HAP-1 (cell line): ENCODE measurements at regions not wholly inside any gene's neighbourhood (a gene's known extent, or its start where the extent isn't known, plus 50 kb on each side); places are given as distances from the start of the nearest gene placed in this dataset.
"Not testable (repeated sequence)": the region's sequence is repeated elsewhere in the genome, so short reads cannot be mapped to it uniquely, and the experiment has no call there.

Experiments used
- DNase-seq, 2 experiments: peaks; one replicate each; pipeline ENCODE4 v3.0.0-alpha.2; 2016 to 2020; ENCODE audit warnings: low spot score in 2 of 2
- H3K27me3 ChIP-seq: fragments of 250-450 bp; sonication (Bioruptor Pico); 2 replicates; pipeline ENCODE4 v1.5.1; 2020; ENCODE audit warnings: low read depth, mild to moderate bottlenecking, moderate library complexity
- H3K36me3 ChIP-seq: fragments of 250-450 bp; sonication (Bioruptor Pico); replicated peaks from 2 replicates; pipeline ENCODE4 v1.5.1; 2020; ENCODE audit warnings: mild to moderate bottlenecking
- H3K4me1 ChIP-seq: fragments of 250-450 bp; sonication (Bioruptor Pico); 2 replicates; pipeline ENCODE4 v1.5.1; 2020; ENCODE audit warnings: mild to moderate bottlenecking
- H3K4me3 ChIP-seq: fragments of 250-450 bp; sonication (Bioruptor Pico); 2 replicates; pipeline ENCODE4 v1.5.1; 2020; ENCODE audit warnings: mild to moderate bottlenecking, moderate library complexity
- H3K9me3 ChIP-seq: fragments of 250-450 bp; sonication (Bioruptor Pico); 2 replicates; pipeline ENCODE4 v1.5.1; 2020; ENCODE audit warnings: mild to moderate bottlenecking, moderate library complexity
- in situ Hi-C: fragments of 300-500 bp; cut with MboI; formaldehyde crosslinking; loops from 3 replicates; pipeline ENCODE4 v1.14.3; 2020; ENCODE audit warnings: low sequenced_read_pairs, inconsistent platforms, mixed read lengths

DNA sequence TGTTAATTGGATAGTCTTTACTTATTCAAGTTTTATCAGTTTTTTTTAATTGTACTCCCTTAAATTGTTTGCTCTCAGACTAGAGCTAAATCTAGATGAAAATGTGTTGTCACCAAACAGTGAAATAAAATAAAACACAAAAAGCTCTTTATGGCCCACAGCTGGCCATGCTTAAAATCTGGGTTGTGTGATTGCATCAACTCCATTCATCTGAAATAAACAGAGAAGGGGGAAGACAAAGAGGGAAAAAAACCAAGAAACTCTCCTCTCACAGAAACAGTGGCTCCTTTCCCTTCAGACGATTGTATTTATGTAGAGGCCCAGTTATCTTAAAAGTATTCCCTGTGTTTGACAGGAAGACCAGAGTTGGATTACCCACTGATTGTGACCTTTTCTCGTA lies 422.4 kb downstream of the IRX1 start:
- Histone ChIP-seq H3K27me3 (no peaks in the 10 kb centered on the region), H3K4me3 (no peak overlapping the region), H3K36me3 (no peaks in the 10 kb centered on the region), H3K9me3 (no peaks in the 10 kb centered on the region), H3K4me1 (no peaks in the 10 kb centered on the region)
- in situ Hi-C loops: no loop called here
- no peak for DNase-seq

DNA sequence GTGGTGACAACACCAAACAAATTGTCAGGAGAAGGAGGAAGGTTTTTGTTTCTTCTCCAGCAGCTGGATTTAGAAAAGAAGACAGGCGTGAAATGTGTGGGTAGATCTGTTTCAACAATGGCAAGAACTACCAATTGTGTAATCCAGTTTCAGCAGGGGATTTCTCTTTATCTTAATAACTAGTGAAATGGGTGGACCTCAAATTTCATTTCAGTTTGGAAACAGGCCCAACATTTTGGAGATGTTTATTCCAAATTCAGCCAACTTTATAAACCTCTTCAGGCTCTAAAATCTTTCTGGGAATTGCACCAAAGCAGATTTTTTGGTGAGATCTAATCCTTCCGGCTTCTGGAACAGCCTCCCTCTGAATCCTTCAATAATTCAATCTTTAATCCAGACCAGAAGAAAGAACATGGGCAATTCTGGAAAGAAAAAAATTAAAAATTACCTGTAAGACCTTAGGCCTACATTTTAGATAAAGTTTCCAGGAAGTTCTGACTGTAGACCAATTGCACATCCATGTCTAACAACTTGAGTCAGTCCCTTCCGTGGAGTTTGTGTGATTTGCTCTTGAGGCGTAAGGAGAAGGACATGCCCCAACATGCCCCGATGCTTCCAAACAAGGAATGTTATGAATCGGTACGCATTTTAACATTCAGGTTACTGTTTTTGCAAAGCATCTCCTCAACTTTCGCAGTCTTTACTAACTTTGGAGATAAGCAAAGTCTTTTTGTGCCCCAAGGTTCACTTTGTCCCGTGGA lies 423.6 kb downstream of the IRX1 start:
- H3K4me3 ChIP-seq: no peak overlapping the region
- in situ Hi-C loops: no loop called here
- no peaks in the 10 kb centered on the region for H3K27me3 ChIP-seq
- no peaks in the 10 kb centered on the region for H3K4me1 ChIP-seq
- H3K9me3 ChIP-seq: no peaks in the 10 kb centered on the region
- H3K36me3 ChIP-seq: no peaks in the 10 kb centered on the region
- DNase-seq: no peak

DNA sequence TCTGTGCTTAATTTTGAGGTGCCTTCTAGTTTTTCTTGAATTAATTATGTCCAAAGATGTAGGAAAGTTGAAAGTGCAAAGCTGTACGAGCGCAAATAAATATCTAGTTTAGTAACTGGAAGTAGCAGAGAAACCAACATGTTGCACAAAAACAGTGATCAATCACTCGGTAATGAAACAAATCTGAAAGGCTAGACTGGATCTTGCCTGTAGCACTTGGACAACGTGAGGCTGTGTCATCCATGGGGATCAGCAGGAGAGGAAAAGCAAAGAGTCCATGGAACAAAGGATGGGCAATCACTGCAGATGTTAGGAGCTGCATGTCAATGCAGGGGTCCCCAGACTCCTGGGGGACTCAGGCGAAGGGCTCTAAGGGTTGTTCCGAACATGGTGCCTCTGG lies 424.2 kb downstream of the IRX1 start:
- Histone ChIP-seq H3K36me3 (no peaks in the 10 kb centered on the region), H3K9me3 (no peaks in the 10 kb centered on the region), H3K4me3 (no peak overlapping the region), H3K27me3 (no peaks in the 10 kb centered on the region), H3K4me1 (no peaks in the 10 kb centered on the region)
- no peak for DNase-seq
- in situ Hi-C loops: no loop called here

DNA sequence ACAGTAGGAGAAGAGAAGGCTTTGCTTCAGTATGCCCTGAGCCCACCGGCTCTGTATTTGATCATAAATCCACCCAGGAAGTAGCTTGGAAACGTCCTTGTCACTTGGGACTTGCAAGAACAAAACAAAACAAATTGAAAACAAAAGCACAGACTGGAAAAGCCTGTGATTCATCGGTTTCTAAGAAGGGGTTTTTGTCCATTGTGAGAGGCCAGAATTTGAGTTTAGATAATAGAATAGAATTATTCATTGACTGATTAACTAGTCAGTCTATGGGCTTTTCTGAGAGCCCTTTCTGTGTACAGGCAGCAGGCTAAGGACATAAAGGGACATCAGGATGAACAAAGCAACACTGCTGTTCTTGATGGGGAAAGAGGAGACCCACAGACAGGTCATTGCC lies 424.8 kb downstream of the IRX1 start:
- no peak for DNase-seq
- Histone ChIP-seq H3K4me3 (no peak overlapping the region), H3K36me3 (no peaks in the 10 kb centered on the region), H3K27me3 (no peaks in the 10 kb centered on the region), H3K4me1 (no peaks in the 10 kb centered on the region), H3K9me3 (no peaks in the 10 kb centered on the region)
- in situ Hi-C loops: no loop called here

DNA sequence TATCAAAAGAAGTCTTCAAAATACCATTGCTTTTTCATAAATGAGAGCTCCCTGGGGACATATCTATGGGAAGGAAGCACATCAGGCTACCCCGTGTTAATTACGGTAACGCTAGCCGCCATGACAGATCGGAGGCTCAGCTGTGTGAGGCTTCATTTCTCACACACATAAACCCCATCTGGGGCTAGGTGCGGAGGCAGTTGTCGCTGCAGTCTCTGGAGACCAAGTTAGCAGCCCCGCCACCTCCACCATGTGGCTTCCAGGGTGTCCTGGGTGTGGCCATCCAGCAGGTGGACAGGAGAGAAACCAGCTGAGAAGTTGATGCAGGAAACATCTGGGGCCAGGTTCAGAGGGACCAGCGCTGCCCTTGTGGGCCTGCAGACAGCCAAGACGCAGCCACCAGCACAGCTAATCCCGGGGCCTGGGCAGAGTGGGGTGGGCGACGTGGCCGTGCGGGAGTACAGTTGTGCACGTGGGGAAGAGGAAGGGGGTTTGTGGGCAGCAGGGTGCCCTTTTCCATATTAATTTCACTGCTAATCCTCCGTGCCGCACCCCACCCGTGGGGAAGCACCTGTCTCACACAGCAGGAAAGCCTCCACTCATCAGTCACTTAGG lies 426.5 kb downstream of the IRX1 start:
- Histone ChIP-seq H3K4me3 (no peak overlapping the region), H3K36me3 (no peaks in the 10 kb centered on the region)
- in situ Hi-C loops: no loop called here

DNA sequence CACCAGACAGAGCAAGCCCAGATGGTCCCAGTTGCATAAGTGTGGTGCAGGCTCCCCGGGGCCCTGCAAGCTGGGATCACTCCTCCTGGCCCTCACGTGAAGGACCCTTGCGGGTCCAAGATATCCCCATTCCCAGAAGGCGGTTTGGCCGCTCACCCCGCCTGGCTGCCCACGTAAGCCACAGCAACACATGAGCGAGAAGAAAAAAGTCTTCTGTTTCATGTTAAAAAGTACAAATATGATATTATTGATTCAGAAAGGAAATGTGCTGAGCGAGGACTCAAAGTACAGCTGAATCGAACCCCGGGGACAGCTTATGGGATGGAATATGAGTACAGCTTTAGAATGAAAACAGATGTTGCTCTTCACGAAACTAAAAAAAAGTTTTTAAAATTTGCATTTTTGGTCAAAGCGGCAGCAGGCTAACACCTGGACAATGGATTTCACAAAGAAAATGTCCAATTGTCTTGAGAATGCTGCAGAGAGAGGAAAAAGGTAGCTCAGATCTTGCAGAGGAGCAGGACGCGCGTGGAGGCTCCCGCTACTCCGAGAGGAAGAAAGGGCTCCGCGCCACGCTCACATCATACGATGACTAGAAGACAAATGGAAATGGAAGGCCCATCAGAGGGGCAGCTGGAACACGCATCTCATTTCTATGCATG lies 427.6 kb downstream of the IRX1 start:
- no peak overlapping the region for H3K4me3 ChIP-seq
- no peak for DNase-seq
- no peaks in the 10 kb centered on the region for H3K36me3 ChIP-seq
- H3K9me3 ChIP-seq: no peaks in the 10 kb centered on the region
- no peaks in the 10 kb centered on the region for H3K27me3 ChIP-seq
- H3K4me1 ChIP-seq: no peaks in the 10 kb centered on the region
- in situ Hi-C loops: no loop called here

More for the DNA sequence above, 426.5 kb downstream of the IRX1 start:
- no peak for DNase-seq
- H3K27me3 ChIP-seq: no peaks in the 10 kb centered on the region
- no peaks in the 10 kb centered on the region for H3K4me1 ChIP-seq
- H3K9me3 ChIP-seq: no peaks in the 10 kb centered on the region

DNA sequence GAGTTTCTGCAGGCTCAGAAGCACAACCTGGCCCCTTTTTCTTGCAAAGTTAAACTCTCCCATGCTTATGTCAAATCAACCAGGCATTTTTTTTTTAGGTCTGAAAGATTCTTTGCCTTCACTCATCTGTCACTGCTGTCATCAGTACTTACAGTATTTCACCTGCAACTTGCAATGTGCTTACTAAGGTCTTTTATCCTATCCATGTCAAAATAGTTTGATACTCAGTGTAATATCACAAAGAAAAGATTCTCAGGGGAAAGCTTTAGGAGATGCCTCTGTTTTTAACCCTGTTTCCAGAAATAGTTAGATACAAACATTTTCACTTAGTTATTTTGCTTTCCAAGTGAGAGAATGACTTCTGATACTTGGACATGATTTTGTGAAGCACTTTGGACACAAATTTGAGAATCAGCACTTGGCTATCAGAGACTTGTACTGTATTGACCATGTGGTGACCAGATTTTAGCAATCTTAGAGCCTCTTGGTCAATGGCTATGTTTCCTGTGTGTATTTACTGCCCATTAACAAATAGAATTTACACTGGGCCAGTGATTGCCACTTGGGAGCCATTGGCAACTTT lies 428.2 kb downstream of the IRX1 start:
- Histone ChIP-seq H3K4me3 (no peak overlapping the region), H3K4me1 (no peaks in the 10 kb centered on the region), H3K27me3 (no peaks in the 10 kb centered on the region), H3K36me3 (no peaks in the 10 kb centered on the region), H3K9me3 (no peaks in the 10 kb centered on the region)
- in situ Hi-C loops: no loop called here
- no peak for DNase-seq

DNA sequence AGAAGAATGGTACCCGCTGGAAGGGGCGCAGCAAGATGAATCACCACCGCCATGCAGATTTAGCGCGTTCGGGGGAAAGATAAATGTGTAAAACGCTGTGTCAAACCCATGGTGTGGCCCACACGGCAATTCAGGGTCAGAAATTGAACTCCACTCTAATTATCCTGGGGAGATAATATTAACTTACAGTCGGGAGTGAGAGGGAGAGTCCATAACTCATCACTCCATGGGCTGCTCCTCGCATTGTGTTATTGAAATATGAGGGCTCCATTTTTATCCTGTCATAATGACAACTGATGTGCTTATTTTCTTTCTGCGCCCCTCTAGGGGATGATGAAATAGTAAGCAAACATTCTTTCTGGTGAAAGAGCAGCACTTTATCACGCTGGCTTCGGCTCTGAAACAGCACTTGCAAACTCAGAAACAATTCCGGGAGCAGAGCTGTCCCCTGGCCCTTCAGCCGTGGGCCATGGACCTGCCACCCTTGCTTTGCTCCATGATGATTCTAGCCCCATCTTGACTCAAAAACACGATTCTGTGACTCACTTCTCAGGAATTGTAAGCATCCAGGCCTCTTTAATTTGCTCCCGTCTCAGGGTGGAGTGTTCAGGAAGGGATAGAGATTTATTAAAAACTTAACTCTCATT lies 431.6 kb downstream of the IRX1 start:
- in situ Hi-C loops: no loop called here
- no peaks in the 10 kb centered on the region for H3K36me3 ChIP-seq

DNA sequence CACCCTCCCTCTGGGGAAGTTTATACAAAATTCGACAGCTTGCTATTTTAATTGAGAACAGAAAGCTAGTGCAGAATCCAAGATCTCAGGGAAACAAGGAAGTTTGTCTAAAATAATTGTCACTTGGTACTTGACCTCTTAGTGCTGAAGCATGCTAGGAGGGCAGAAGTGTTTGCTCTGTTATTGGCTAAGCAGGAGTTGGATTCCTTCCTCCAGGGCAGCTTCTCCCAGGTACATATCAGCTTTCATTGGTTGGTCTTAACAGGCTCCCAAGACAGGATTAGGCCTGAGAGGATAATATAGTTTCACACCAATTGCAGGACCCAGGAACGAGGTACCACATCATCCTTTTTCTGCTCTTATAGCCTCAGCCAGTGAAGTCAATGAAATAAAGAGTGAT lies 432.8 kb downstream of the IRX1 start:
- Histone ChIP-seq H3K27me3 (no peaks in the 10 kb centered on the region), H3K4me1 (no peaks in the 10 kb centered on the region), H3K4me3 (no peak overlapping the region), H3K9me3 (no peaks in the 10 kb centered on the region), H3K36me3 (no peaks in the 10 kb centered on the region)
- in situ Hi-C loops: no loop called here
- no peak for DNase-seq

More for the DNA sequence above, 431.6 kb downstream of the IRX1 start:
- H3K4me3 ChIP-seq: no peak overlapping the region
- no peaks in the 10 kb centered on the region for H3K4me1 ChIP-seq
- no peak for DNase-seq
- no peaks in the 10 kb centered on the region for H3K27me3 ChIP-seq
- H3K9me3 ChIP-seq: no peaks in the 10 kb centered on the region

DNA sequence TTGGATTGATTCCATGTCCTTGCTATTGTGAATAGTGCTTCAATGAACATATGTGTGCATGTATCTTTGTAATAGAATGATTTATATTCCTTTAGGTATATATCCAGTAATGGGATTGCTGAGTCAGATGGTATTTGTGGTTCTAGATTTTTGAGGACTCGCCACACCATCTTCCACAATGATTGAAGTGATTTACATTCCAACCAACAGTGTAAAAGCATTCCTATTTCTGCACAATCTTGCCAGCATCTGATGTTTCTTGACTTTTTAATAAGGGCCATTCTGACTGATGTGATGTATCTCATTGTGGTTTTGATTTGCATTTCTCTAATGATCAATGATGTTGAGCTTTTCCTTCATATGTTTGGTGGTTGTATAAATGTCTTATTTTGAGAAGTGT lies 437.9 kb downstream of the IRX1 start:
- H3K4me3 ChIP-seq, H3K36me3 ChIP-seq, DNase-seq, H3K4me1 ChIP-seq, H3K9me3 ChIP-seq, H3K27me3 ChIP-seq, in situ Hi-C loops: not testable (repeated sequence)

DNA sequence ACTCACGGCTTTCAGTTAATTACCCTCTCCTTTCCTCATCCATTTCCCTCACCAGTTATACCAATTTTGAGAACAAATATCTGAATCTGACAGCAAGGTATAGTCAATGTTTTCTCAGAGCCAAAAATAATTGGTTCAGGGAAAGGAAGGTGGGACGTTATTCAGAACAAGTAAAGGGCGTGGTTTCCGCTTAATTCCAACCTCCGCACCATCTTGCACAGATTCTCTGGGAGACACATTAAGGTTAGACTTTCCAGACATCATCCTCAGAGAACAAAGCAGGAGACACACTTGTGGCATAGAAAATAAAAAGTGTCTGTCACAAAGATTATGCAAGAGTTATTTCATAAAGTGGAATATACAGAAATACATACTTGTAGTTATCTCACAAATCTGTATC lies 441.2 kb downstream of the IRX1 start:
- Histone ChIP-seq H3K27me3 (no peaks in the 10 kb centered on the region), H3K36me3 (no peaks in the 10 kb centered on the region), H3K4me3 (no peak overlapping the region), H3K4me1 (no peaks in the 10 kb centered on the region), H3K9me3 (no peaks in the 10 kb centered on the region)
- no peak for DNase-seq
- in situ Hi-C loops: no loop called here

DNA sequence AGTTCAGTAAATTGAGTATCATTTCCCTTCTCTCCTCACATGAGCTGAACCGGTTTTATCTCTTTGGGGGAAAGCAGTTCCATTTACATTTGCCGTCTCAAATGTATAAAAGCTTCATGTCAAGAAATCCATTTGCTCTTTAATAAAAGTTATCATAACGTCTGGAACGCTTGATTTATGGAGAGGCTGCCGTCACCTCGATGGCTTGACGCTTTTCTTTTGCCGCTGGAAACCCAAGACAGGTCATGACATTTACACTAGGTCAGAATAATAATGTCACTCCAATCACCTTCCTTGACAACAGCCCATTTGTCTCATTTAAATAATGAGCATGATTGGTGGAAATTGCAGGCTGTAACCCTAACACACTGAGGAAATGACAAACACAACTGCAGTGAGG lies 443.4 kb downstream of the IRX1 start:
- H3K27me3 ChIP-seq: no peaks in the 10 kb centered on the region
- no peak for DNase-seq
- no peaks in the 10 kb centered on the region for H3K4me1 ChIP-seq
- no peak overlapping the region for H3K4me3 ChIP-seq
- in situ Hi-C loops: no loop called here
- no peaks in the 10 kb centered on the region for H3K9me3 ChIP-seq
- H3K36me3 ChIP-seq: no peaks in the 10 kb centered on the region

DNA sequence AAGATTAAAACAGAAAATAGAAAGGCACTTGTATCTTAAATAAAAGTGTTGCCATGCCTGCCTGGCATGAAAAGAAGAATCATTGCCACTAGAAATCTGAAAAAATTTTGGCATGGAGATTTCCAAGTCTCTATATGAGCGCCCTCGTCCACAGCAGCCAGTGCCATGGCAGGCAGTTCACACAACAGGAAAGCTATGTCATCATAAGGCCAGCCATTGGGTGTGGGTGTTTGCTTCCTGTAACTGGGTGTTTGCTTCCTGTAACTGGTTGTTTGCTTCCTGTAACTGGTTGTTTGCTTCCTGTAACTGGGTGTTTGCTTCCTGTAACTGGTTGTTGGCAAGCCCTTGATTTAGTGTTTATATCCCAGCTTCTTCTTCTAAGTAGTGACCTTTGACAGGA lies 446.7 kb downstream of the IRX1 start:
- no peaks in the 10 kb centered on the region for H3K27me3 ChIP-seq
- DNase-seq: no peak
- no peaks in the 10 kb centered on the region for H3K36me3 ChIP-seq
- no peaks in the 10 kb centered on the region for H3K4me1 ChIP-seq
- no peaks in the 10 kb centered on the region for H3K9me3 ChIP-seq
- in situ Hi-C loops: no loop called here
- H3K4me3 ChIP-seq: no peak overlapping the region

DNA sequence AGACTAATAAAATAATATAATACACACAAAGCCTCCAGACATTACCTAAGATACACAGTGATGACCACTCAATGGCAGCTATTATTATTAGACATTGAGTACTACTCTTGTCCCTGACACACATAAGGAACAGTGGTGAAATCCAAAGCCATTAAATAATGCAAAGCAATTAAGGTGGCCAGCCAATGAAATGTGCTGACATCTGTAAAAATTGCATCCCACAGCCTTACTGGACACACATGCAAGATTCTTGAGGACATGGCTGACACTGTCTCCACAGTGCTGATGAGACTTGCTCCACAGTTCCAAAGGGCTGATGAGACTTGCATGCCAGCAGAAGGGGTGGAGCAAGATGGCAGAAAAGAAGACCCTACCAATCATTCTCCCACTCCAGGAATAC lies 447.5 kb downstream of the IRX1 start:
- in situ Hi-C loops: no loop called here

More for the DNA sequence above, 447.5 kb downstream of the IRX1 start:
- no peaks in the 10 kb centered on the region for H3K4me1 ChIP-seq
- no peaks in the 10 kb centered on the region for H3K27me3 ChIP-seq
- H3K36me3 ChIP-seq: no peaks in the 10 kb centered on the region
- H3K4me3 ChIP-seq: no peak overlapping the region
- no peak for DNase-seq
- H3K9me3 ChIP-seq: no peaks in the 10 kb centered on the region
